Right ventricle myocardium inferior (tissue), 1 donor: ENCODE measurements at regions not wholly inside any gene's neighbourhood (a gene's known extent, or its start where the extent isn't known, plus 50 kb on each side); places are given as distances from the start of the nearest gene placed in this dataset.
A peak's percentile ranks its signal among the peaks of the same experiment; 100 is the strongest.

Experiments used
- ATAC-seq: fragments of 200-7000 bp; cut with Tn5 transposase; one replicate; pipeline ENCODE4 v1.9.1; 2020; ENCODE audit warnings: mild to moderate bottlenecking, moderate library complexity
- DNase-seq: peaks from one replicate; pipeline ENCODE4 v3.0.0; 2021; ENCODE audit errors: missing footprints
- intact Hi-C: fragments of 100-400 bp; cut with DNase I; formaldehyde crosslinking; loops from one replicate; pipeline ENCODE4 v1.11.0; 2022
- donor health status: DM: no; HTN: yes; CAD: no; lungs with severe emphysema.

GRCh38 chr3:30503446-30503845 is 103.0 kb upstream of the TGFBR2 start:
- intact Hi-C loops = no loop called here
- ATAC-seq = no peak
- DNase-seq = no peak

DNA sequence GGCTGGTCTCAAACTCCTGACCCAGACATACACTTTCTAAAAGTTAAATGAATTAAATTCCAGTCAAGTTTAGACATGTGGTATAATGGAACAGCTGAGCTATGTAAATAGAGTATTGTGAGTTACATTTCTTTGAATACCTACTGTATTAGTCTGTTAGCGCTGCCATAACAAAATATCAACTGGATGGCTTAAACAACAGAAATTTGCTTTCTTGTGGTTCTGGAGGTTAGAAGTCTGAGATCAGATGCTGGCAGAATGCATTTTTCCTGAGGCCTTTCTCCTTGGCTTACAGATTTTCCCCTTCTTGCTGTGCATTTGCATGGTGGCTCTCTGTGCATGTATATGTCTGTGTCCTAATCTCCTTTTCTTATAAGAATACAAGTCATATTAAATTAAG is 101.5 kb upstream of the TGFBR2 start:
- ATAC-seq (no peak), DNase-seq (no peak)
- intact Hi-C loops = no loop called here

DNA sequence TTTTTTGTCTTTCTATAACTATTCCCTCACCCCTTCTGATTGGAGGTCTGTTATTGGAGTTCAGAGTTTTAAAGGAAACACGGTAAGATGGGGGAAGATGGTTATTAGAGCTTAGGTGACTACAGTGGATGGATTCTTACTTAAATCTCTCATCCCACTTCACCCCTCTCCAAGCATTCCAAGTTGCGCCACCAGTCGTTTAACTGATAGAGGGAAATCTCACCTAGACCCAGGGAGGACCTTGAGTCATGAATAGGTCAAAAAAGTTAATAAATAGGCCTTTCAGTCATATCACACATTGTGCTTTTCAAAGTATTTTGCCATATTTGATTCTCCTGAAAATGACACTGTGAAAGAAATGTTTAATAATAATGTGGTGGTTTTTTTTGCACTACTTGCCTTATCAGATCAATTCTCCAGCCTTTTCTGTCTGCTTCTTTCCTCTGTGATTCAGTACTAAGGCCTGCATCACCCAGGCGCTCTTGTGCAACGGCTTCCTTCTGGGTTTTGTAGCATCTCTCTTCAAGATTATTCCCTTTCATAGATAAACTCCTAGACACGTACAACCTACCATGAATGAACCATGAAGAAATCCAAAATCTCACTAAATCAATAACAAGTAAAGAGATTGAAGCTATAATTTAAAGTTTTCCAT is 100.4 kb upstream of the TGFBR2 start:
- ATAC-seq (no peak), DNase-seq (no peak)
- intact Hi-C loops = no loop called here

- intact Hi-C loops = no loop called here
- DNase-seq (no peak), ATAC-seq (no peak)
These were observed 98.1 kb upstream of the TGFBR2 start for GRCh38 chr3:30508339-30508738.

DNA sequence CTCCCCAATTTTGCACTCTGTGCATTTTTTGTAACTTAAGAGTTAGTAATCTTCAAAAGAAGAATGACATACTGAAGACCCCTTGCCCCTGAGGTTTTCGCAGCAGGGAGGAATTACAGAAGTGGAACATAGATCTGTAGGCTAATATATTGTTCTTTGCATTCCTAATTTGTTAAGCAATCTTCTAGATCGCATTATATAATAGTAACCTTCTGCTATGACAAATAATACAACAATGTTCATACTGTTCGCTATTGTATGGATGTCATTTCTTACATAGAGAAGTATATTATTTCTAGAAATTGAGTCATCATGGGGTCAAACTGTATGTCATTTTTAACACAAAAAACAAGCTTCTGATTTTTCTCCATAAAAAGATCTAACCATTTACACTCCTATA is 95.8 kb upstream of the TGFBR2 start:
- no peak for DNase-seq
- intact Hi-C loops = loop anchor here (5.0 kb wide), 1 partner anchor 38 kb away; no protein-coding TSS in a partner anchor
- no peak for ATAC-seq

GRCh38 chr3:30511524-30512251 is 94.7 kb upstream of the TGFBR2 start:
- intact Hi-C loops = loop anchor here (5.0 kb wide), 1 partner anchor 39 kb away; no protein-coding TSS in a partner anchor
- peak; percentile 66 for DNase-seq
- peak; percentile 92 for ATAC-seq

DNA sequence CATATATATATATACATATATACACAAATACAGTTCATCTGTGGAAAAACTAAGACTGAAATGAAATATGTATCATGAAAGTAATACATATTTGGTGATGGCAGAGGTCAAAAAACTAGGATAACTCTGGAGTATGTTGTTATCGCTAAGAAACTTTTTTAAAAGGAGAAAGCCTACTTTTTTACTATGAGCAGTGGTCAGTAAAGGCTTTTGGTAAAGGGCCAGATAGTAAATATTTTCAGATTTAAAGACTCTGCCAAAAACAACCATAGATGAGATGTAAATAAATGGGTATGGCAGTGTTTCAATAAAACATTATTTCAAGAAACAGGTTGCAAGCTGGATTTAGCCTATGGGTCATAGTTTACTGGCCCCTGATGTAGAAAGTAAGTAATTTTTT is 93.8 kb upstream of the TGFBR2 start:
- DNase-seq = no peak
- ATAC-seq = no peak
- intact Hi-C loops = loop anchor here (5.0 kb wide), 1 partner anchor 40 kb away; no protein-coding TSS in a partner anchor

GRCh38 chr3:30513374-30514152 is 92.8 kb upstream of the TGFBR2 start:
- intact Hi-C loops = loop anchor here (5.0 kb wide), 1 partner anchor 41 kb away; no protein-coding TSS in a partner anchor
- ATAC-seq (no peak), DNase-seq (no peak)

- DNase-seq = no peak
- ATAC-seq = no peak
- intact Hi-C loops = loop anchor here (5.0 kb wide), 1 partner anchor 74 kb away; no protein-coding TSS in a partner anchor
These were observed 90.2 kb upstream of the TGFBR2 start for GRCh38 chr3:30516238-30516637.

- DNase-seq = no peak
- intact Hi-C loops = loop anchor here (2.0 to 5.0 kb wide), 4 partner anchors 76 to 172 kb away; partner anchors contain the start of gene TGFBR2
- ATAC-seq = peak; percentile 93
These were observed 88.1 kb upstream of the TGFBR2 start for GRCh38 chr3:30518181-30518864.

- DNase-seq (no peak), ATAC-seq (peak; percentile 17)
- intact Hi-C loops = loop anchor here (2.0 to 5.0 kb wide), 4 partner anchors 77 to 172 kb away; partner anchors contain the start of gene TGFBR2
These were observed 87.5 kb upstream of the TGFBR2 start for GRCh38 chr3:30518872-30519271.

GRCh38 chr3:30520699-30521098 is 85.7 kb upstream of the TGFBR2 start:
- intact Hi-C loops = no loop called here
- no peak for ATAC-seq
- no peak for DNase-seq

DNA sequence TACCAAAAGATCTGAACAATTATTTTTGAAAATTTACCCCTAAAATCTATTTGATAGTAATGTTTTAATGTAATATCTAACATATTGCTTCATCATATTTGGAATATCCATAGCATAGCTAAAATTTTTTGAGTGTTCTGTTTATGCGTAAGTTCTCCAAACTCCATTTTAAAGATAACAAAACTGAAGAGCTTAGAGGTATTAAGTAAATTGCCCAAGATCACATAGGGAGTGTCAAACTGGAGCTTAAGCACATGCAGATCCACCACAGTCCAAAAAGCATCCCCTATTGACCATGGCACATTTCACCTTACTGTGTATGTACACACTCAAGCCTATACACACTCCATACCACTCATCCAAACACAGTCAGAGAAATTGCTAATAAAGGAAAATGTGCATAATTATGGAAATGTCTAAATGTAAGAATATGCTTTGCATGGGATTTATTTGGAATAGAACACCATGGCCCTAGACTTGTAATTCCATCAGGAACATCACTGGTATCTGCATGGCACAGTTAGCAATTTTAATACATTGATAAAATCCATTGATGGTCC is 85.2 kb upstream of the TGFBR2 start:
- intact Hi-C loops = no loop called here
- DNase-seq (no peak), ATAC-seq (no peak)

DNA sequence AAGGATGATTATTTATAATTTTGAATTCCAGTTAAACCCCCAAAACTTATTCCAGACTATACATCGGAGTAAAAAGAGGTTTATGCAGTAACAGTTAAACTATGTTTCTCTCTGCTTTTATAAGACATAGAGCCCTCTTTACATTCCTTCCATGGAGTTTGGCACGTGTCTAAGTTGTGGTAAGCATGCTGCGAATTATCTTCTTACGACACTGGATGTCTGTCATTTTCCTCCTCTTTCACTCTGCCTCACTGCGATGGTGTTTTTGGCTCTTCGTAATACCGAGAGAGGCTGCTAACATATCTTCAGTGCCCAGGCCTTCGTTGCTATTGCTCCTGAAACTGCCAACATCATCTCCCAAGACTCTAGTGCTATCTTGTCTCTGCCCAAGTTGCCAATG is 83.9 kb upstream of the TGFBR2 start:
- ATAC-seq = no peak
- intact Hi-C loops = no loop called here
- no peak for DNase-seq

- no peak for ATAC-seq
- intact Hi-C loops = no loop called here
These were observed 83.0 kb upstream of the TGFBR2 start for GRCh38 chr3:30523366-30523765.

GRCh38 chr3:30524357-30525040 is 81.9 kb upstream of the TGFBR2 start:
- DNase-seq (no peak), ATAC-seq (no peak)
- intact Hi-C loops = loop anchor here (5.0 kb wide), 1 partner anchor 53 kb away; no protein-coding TSS in a partner anchor

More at GRCh38 chr3:30523366-30523765, 83.0 kb upstream of the TGFBR2 start:
- DNase-seq = no peak

GRCh38 chr3:30526031-30526430 is 80.4 kb upstream of the TGFBR2 start:
- no peak for DNase-seq
- no peak for ATAC-seq
- intact Hi-C loops = loop anchor here (5.0 kb wide), 1 partner anchor 51 kb away; no protein-coding TSS in a partner anchor

- intact Hi-C loops = loop anchor here (5.0 kb wide), 1 partner anchor 50 kb away; no protein-coding TSS in a partner anchor
- DNase-seq = no peak
- ATAC-seq = no peak
These were observed 79.2 kb upstream of the TGFBR2 start for GRCh38 chr3:30527186-30527585.
